Activated CD8-positive, alpha-beta memory T cell treated with anti-CD3 and anti-CD28 coated beads for 1 hour (primary cell): ENCODE measurements at regions not wholly inside any gene's neighbourhood (a gene's known extent, or its start where the extent isn't known, plus 50 kb on each side); places are given as distances from the start of the nearest gene placed in this dataset.

Source experiments
- DNase-seq, 2 donors: peaks; one replicate each; pipeline ENCODE4 v3.0.0-alpha.2; 2020; ENCODE audit warnings: low read depth in 1 of 2; ENCODE audit errors: extremely low read depth in 1 of 2

DNA sequence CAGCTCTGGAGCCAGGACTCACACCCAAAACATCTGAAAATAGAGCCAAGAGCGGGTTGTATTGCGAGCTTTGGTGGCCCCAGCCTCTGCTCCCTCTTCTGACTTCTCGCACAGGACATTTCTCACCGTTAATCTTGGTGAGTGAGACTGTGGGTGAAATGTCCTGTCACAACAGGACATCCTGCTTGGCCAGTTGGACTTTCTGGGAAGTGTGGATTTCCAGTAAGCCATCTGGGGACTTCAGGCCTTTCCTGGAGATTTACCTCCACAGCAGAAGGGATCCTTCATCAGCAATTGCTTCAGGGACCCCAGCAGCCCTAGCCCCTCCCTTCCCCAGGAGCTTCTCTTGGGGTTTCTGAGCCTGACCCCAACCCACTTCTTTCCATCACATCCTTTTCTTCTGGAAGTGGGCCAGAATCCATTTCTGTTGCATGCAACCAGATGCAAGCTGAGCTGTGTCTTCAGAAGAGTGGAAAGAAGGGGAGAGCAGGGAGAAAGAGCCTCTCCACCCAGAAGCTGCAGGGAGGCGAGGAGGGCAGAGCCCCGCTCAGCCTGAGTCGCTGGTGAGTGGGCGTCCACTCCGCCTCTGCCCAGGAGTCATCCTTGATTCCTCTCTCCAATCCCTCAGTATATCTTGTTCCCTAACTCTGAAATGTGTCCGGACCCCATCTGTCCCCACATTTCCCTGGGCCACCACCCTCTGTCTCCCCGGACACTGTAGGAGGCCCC, 50.3 kb upstream of the GADD45G start:
- DNase-seq, result no peak

DNA sequence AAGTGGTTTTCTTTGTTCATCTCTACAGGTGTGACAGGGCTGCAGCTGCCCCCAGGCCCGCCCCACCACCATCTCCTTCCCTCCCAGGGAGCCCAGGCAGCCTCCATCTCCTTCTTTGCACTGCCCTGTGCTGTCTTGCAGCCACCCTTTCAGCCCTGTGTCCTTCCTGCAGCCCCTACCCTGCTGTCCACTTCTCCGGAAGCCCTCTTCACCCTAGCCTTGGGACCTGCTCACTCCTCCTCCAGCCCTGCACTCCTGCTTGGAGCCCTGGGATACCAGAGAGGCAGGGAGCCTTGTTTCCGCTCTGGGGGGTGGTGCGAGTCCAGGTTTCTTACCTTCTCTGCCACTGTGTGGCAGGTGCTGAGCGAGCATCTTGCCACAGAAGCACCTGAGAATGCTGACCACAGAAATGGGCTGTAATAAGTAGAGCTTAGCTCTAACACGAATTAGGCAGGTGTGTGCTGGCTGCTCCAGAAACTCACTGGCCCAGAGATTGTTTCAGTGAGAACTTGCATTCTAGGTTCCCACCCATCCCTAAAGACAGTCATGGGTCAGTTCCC, 51.3 kb upstream of the GADD45G start:
- no peak for DNase-seq

DNA sequence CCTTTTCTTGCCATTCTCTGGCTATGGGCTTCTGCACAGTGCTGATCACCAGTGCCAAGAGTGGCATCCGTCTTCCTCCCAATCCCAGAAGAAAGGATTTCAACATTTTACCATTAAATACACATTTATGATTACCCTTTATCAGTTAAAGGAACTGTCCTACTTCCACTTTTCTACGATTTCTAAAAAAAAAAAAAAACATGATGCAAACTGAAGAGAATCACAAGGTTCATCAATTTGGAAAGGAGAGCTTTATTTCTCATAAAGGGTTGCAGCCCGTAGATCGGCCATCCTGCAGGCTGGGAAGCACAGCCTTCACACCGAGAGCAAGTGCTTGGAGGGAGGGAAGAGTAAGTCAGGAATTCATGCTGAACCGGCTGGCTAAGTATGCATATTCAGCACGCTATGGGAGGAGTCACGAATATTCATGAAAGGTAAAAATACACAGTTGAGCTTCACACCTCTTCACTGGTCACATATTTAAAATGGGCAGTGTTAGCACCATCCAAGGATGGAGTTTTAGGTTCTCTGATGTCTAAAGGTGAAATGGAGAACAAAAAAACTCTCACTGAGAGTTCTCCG, 52.5 kb upstream of the SEMA4D start:
- DNase-seq, result no peak

DNA sequence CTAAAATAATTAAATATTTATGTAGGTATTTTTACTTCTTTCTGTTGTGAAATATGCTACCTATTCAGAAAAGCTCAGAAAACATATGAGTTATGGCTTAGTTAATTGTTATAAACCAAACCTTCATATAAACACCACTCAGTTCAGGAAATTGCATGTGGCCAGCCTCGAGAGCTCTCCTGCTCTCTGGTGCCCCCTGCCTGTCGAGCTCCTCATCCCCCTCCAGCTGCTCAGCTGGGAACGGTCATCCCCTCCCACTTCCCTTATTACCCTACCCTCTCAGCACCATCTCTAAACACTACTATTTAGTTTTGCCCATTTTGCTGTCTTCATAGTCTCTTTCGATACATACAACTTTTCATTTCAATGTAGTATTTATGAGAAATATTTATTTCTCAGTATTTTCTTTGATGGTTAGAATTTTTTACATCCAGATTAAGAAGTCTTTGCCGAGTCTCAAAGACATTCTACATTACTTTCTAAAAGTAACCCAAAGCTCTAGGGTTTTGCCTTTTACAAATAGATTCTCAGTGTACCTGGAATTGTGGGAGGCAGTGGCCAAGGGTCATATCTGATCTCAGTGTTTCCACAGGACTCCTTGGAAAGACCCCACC, 51.2 kb upstream of the SEMA4D start:
- DNase-seq, result peak; percentile 71 to 84

DNA sequence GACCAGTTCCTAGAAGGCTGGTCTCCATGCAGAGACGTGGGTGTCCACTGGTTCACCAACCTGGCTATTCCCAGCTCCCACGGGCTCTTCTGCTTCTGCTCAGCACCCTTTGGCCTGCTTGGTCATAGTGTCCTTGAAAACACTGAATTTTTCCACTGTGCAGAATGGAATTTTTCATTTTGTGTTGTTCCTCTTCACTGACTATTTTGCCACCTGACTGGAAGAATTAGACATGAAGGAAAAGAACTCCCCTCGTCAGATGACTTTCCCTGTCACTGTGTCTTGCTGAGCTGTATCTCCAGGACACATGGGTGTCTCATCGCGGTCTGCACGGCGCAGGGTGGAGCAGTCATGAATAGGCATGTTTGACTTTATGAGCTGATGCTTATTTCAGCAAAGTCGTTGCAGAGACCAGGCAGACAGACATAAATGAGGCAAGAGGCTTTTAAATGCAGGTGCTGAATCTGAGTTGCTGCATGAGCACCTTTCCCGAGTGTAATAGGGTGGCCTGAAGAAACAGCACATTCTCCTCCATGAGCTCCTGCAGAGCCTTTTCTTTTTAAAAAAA, 50.2 kb upstream of the SEMA4D start:
- DNase-seq, result no peak
